BE2C (cell line): ENCODE measurements at regions not wholly inside any gene's neighbourhood (a gene's known extent, or its start where the extent isn't known, plus 50 kb on each side); places are given as distances from the start of the nearest gene placed in this dataset.

ENCODE experiments used
- DNase-seq: peaks from one replicate; pipeline ENCODE4 v3.0.0-alpha.2; 2020
- H3K27me3 ChIP-seq: fragments of 250-450 bp; sonication (Bioruptor Pico); 2 replicates; pipeline ENCODE4 v1.5.1; 2020; ENCODE audit warnings: mild to moderate bottlenecking
- H3K36me3 ChIP-seq: fragments of 250-450 bp; sonication (Bioruptor Pico); 2 replicates; pipeline ENCODE4 v1.5.1; 2020; ENCODE audit warnings: mild to moderate bottlenecking
- H3K4me1 ChIP-seq: fragments of 250-450 bp; sonication (Bioruptor Pico); 2 replicates; pipeline ENCODE4 v1.5.1; 2020
- H3K4me3 ChIP-seq: 2 replicates; pipeline ENCODE4 v1.5.1; 2011; ENCODE audit warnings: low read depth, low read length
- H3K9me3 ChIP-seq: fragments of 250-450 bp; sonication (Bioruptor Pico); 2 replicates; pipeline ENCODE4 v1.5.1; 2020
- TF ChIP-seq, protein P1 (sequence below): IDR thresholded peaks from 2 replicates; pipeline ENCODE4 v1.5.1; 2012; ENCODE audit warnings: mild to moderate bottlenecking, low read depth, low read length

DNA sequence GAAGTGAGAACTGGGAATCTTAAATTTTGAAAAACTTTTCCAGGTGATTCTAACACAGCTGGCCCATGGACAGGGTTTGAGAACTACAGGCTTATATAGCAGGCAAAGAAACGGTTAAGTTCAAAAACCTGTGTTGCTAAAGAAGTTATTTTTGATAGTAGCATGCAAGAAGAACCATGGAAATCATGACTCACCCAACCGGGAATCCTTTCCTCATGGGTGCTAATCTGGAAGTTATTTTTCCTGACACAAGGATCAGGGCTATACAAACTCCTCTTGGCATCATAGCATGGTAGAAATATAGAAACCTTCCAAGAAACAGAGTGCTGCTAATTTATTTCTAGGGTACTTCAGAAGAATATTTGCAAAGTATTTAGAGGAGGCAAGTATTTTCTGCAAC lies 588.7 kb downstream of the CCER1 start:
- TF ChIP-seq, protein P1, sequence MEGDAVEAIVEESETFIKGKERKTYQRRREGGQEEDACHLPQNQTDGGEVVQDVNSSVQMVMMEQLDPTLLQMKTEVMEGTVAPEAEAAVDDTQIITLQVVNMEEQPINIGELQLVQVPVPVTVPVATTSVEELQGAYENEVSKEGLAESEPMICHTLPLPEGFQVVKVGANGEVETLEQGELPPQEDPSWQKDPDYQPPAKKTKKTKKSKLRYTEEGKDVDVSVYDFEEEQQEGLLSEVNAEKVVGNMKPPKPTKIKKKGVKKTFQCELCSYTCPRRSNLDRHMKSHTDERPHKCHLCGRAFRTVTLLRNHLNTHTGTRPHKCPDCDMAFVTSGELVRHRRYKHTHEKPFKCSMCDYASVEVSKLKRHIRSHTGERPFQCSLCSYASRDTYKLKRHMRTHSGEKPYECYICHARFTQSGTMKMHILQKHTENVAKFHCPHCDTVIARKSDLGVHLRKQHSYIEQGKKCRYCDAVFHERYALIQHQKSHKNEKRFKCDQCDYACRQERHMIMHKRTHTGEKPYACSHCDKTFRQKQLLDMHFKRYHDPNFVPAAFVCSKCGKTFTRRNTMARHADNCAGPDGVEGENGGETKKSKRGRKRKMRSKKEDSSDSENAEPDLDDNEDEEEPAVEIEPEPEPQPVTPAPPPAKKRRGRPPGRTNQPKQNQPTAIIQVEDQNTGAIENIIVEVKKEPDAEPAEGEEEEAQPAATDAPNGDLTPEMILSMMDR = no peak
- Histone ChIP-seq H3K4me3 (no peak overlapping the region), H3K9me3 (no peaks in the 10 kb centered on the region), H3K27me3 (no peaks in the 10 kb centered on the region), H3K4me1 (no peaks in the 10 kb centered on the region), H3K36me3 (no peaks in the 10 kb centered on the region)
- DNase-seq = no peak

DNA sequence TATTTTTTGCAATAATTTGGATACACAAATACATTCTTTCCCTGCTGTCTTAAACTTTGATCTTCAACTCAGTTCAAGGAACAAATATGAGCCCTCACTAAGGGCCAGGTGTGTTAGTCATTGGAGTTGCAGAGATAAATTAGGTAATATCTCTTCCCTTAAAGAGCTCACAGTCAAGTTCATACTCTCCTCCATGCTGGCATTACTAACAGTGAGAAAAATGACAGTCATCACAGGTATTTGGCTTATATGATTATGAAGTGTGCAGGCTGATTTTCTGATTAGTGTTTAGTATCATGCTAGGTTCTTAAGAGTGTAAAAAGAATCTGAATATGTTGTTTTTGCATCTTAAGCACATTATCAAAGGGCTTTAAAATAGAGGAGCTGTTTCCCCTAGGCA lies 594.7 kb downstream of the CCER1 start:
- Histone ChIP-seq H3K9me3 (no peaks in the 10 kb centered on the region), H3K4me1 (no peaks in the 10 kb centered on the region), H3K27me3 (no peaks in the 10 kb centered on the region), H3K36me3 (no peaks in the 10 kb centered on the region), H3K4me3 (no peak overlapping the region)
- TF ChIP-seq, protein P1 = no peak
- DNase-seq = no peak

DNA sequence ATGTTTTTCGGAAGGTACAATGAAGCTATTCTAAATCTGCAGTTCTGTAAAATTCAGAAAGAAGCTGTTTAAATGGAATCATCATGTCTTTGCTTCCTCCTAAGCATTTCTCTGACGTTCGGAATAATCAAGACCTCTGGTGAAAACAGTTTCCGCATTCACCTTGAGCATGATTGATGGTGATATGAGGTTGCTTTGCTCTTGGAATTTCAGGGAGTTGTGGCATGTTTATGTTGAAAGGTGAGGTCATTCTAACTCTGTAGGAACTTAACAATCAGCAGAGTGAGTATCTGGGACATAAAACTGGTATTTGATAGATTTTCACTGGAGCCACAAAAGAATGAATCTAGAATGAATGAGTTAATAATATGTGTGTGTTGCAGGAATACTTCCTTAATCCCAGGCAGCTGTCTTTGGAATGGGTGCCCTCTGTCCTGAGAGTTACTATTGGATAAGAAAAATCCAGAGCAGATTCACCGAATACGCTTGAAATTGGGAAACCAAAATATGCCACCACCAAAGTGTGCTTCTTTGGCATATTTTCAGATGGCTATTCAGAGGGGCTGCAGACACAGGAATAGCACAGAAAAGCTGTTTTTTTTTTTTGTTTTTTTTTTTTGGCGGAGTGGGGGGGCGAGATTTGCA lies 599.1 kb downstream of the CCER1 start:
- no peak for DNase-seq
- Histone ChIP-seq H3K4me1 (no peaks in the 10 kb centered on the region), H3K9me3 (no peaks in the 10 kb centered on the region), H3K36me3 (no peaks in the 10 kb centered on the region), H3K27me3 (no peaks in the 10 kb centered on the region), H3K4me3 (no peak overlapping the region)
- TF ChIP-seq, protein P1 = no peak

DNA sequence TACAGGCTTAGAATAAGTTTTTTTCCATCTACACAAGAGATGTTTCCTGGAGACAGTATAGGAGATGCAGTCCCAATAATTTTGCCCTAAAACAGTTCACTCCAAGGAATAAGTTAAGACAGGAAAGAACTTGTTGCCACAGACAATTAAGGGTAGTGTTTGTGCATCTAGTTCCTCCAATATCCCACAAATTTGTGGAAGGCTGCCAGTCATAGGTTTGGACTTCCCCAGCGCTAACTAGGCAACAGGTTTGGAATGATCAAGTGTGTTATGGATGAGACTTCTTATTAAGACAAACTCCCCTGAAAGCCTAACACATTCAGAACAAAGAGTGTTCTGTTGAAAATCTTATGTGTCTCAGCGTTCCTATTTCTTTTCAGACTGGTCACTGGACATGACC lies 611.0 kb downstream of the CCER1 start:
- Histone ChIP-seq H3K36me3 (no peaks in the 10 kb centered on the region), H3K27me3 (no peaks in the 10 kb centered on the region), H3K9me3 (no peaks in the 10 kb centered on the region), H3K4me1 (no peaks in the 10 kb centered on the region), H3K4me3 (no peak overlapping the region)
- no peak for DNase-seq
- TF ChIP-seq, protein P1 = no peak

DNA sequence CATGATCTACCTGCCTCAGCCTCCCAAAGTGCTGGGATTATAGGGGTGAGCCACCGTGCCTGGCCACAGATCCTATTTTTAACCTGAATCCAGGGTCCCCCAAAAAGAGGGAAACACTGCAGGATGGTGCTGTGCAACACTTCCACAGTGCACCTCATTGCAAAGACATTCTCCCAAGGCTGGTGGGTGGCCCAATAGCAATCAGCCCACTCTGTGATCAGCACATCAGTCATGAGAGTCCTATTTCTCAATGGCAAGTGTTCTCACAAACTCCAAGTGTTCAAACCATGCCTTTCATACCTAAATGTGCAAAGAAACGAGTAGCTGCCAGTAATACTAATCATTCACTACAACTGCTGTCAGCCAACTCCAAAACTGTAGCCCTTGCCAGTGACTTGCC lies 612.9 kb downstream of the CCER1 start:
- Histone ChIP-seq H3K36me3 (no peaks in the 10 kb centered on the region), H3K4me3 (no peak overlapping the region), H3K4me1 (no peaks in the 10 kb centered on the region), H3K9me3 (no peaks in the 10 kb centered on the region), H3K27me3 (no peaks in the 10 kb centered on the region)
- TF ChIP-seq, protein P1 = no peak
- no peak for DNase-seq

DNA sequence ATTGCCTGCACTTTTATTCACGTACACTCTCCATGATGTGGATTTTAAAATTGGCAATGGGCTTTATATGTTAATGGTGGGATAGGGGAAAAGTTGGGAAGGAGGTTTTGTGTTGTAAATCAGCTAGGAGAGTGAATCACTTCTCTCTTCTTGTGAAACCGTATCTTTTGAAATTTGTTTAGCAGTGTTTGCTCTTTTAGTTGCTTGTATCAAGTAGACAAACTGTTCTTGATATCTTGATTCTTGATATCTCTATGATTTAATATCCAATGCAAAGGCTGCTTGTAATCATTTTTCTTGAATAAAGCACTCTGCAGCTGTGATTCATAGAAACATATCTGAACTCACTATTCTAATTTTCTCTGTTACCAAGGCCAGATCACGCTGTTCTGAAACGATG lies 615.1 kb downstream of the CCER1 start:
- Histone ChIP-seq H3K4me1 (no peaks in the 10 kb centered on the region), H3K27me3 (no peaks in the 10 kb centered on the region), H3K36me3 (no peaks in the 10 kb centered on the region), H3K9me3 (no peaks in the 10 kb centered on the region), H3K4me3 (no peak overlapping the region)
- TF ChIP-seq, protein P1 = no peak
- DNase-seq = no peak
